A673 (cell line): ENCODE measurements at regions not wholly inside any gene's neighbourhood (a gene's known extent, or its start where the extent isn't known, plus 50 kb on each side); places are given as distances from the start of the nearest gene placed in this dataset.

Source experiments
- BruUV-seq: library from RNA; stranded (reverse); fragments of 400-500 nt; replicated peaks from 2 replicates; lab custom pipeline; 2021; lab: Mats Ljungman, UMichigan
- CTCF ChIA-PET: fragments of 300-600 bp; sonication (Branson Sonifier 250); formaldehyde crosslinking; loops from one replicate; lab custom pipeline; 2022; ENCODE audit warnings: antibody characterized with exemption; lab: Charles Lee
- POLR2A ChIA-PET: fragments of 300-600 bp; sonication (Branson Sonifier 250); formaldehyde crosslinking; loops from one replicate; lab custom pipeline; 2022; ENCODE audit warnings: antibody characterized with exemption; ENCODE audit not compliant: low non-redundant PET; lab: Charles Lee
- DNase-seq: peaks from one replicate; pipeline ENCODE4 v3.0.0-alpha.2; 2015; ENCODE audit warnings: low spot score
- H3K27ac ChIP-seq: fragments of 200-600 bp; sonication (generic); 2 replicates; pipeline ENCODE4 v1.5.1; 2016; ENCODE audit warnings: mixed run types, low read depth, mild to moderate bottlenecking, mixed read lengths, antibody characterized with exemption, low read length; ENCODE audit not compliant: poor library complexity, severe bottlenecking
- H3K27me3 ChIP-seq: fragments of 200-600 bp; sonication (generic); replicated peaks from 2 replicates; pipeline ENCODE4 v1.6.1; 2017; ENCODE audit warnings: mixed run types, low read depth, mild to moderate bottlenecking, mixed read lengths, antibody characterized with exemption, low read length; ENCODE audit not compliant: insufficient read depth, poor library complexity
- H3K36me3 ChIP-seq: fragments of 200-600 bp; sonication (generic); 2 replicates; pipeline ENCODE4 v1.6.1; 2016; ENCODE audit warnings: mixed run types, mild to moderate bottlenecking, mixed read lengths, antibody characterized with exemption, low read length; ENCODE audit not compliant: insufficient read depth, poor library complexity, severe bottlenecking
- H3K4me1 ChIP-seq: fragments of 200-600 bp; sonication (generic); 2 replicates; pipeline ENCODE4 v1.6.1; 2017; ENCODE audit warnings: mixed run types, mild to moderate bottlenecking, mixed read lengths, antibody characterized with exemption, low read length; ENCODE audit not compliant: insufficient read depth, poor library complexity, severe bottlenecking
- H3K4me3 ChIP-seq: fragments of 200-600 bp; sonication (generic); 2 replicates; pipeline ENCODE4 v1.5.1; 2016; ENCODE audit warnings: low read depth, mixed run types, mild to moderate bottlenecking, mixed read lengths, low read length; ENCODE audit not compliant: poor library complexity, severe bottlenecking
- H3K9me3 ChIP-seq: fragments of 200-600 bp; sonication (generic); 2 replicates; pipeline ENCODE4 v1.6.1; 2016; ENCODE audit warnings: mixed run types, low read depth, mild to moderate bottlenecking, mixed read lengths, antibody characterized with exemption, low read length; ENCODE audit not compliant: poor library complexity, severe bottlenecking
- CTCF ChIP-seq: fragments of 300-800, 200-600 bp; sonication (generic); conservative IDR thresholded peaks from 2 replicates; pipeline ENCODE4 v1.5.1; 2017; ENCODE audit warnings: low read depth, mild to moderate bottlenecking, antibody characterized with exemption, low read length, moderate library complexity, mixed read lengths
- EZH2 ChIP-seq: fragments of 200-600 bp; sonication (generic); IDR thresholded peaks from 2 replicates; pipeline ENCODE4 v1.6.1; 2017; ENCODE audit warnings: borderline replicate concordance, low read depth, mild to moderate bottlenecking, mixed read lengths, antibody characterized with exemption, low read length; ENCODE audit not compliant: poor library complexity, severe bottlenecking
- intact Hi-C: fragments of 100-400 bp; cut with micrococcal nuclease; formaldehyde crosslinking; loops from one replicate; pipeline ENCODE4 v1.10.0; 2022; ENCODE audit not compliant: unreplicated experiment

GRCh38 chr21:25149022-25149421 is 458.3 kb downstream of the MRPL39 start:
- no peak for DNase-seq
- no TSS peak for BruUV-seq
- intact Hi-C loops, result no loop called here
- H3K27ac ChIP-seq, result no peak overlapping the region
- no peaks in the 10 kb centered on the region for H3K4me1 ChIP-seq
- POLR2A ChIA-PET, result no interaction called here
- no peak overlapping the region for H3K4me3 ChIP-seq
- CTCF ChIA-PET, result no interaction called here
- no peaks in the 10 kb centered on the region for H3K9me3 ChIP-seq
- H3K36me3 ChIP-seq, result no peaks in the 10 kb centered on the region
- TF ChIP-seq EZH2, result no peak
- TF ChIP-seq CTCF, result no peak
- no peaks in the 10 kb centered on the region for H3K27me3 ChIP-seq

GRCh38 chr21:25139414-25139813 is 467.9 kb downstream of the MRPL39 start:
- H3K9me3 ChIP-seq, result no peaks in the 10 kb centered on the region
- H3K27ac ChIP-seq, result no peak overlapping the region
- CTCF ChIA-PET, result no interaction called here
- H3K36me3 ChIP-seq, result no peaks in the 10 kb centered on the region
- no peaks in the 10 kb centered on the region for H3K4me1 ChIP-seq
- H3K27me3 ChIP-seq, result no peaks in the 10 kb centered on the region
- intact Hi-C loops, result no loop called here
- no TSS peak for BruUV-seq
- TF ChIP-seq CTCF (no peak), EZH2 (no peak)
- no peak overlapping the region for H3K4me3 ChIP-seq
- no peak for DNase-seq
- POLR2A ChIA-PET, result no interaction called here

- Histone ChIP-seq H3K4me1 (no peaks in the 10 kb centered on the region), H3K9me3 (no peaks in the 10 kb centered on the region), H3K4me3 (no peak overlapping the region), H3K27me3 (no peaks in the 10 kb centered on the region), H3K36me3 (no peaks in the 10 kb centered on the region), H3K27ac (no peak overlapping the region)
- POLR2A ChIA-PET, result no interaction called here
- no TSS peak for BruUV-seq
- CTCF ChIA-PET, result no interaction called here
- TF ChIP-seq EZH2, result no peak
- TF ChIP-seq CTCF, result no peak
- no peak for DNase-seq
- intact Hi-C loops, result no loop called here
Measured at GRCh38 chr21:25133939-25134338, 473.3 kb downstream of the MRPL39 start.
